IMR-90 (cell line): ENCODE measurements at regions not wholly inside any gene's neighbourhood (a gene's known extent, or its start where the extent isn't known, plus 50 kb on each side); places are given as distances from the start of the nearest gene placed in this dataset.

Source experiments
- ATAC-seq: fragments of 200-7000 bp; cut with Tn5 transposase; 2 replicates; pipeline ENCODE4 v1.9.1; 2020; ENCODE audit warnings: low read depth, mild to moderate bottlenecking, moderate library complexity
- BruUV-seq: library from RNA; stranded (reverse); fragments of 400-500 nt; replicated peaks from 2 replicates; lab custom pipeline; 2021; lab: Mats Ljungman, UMichigan
- CTCF ChIA-PET: fragments of 300-600 bp; formaldehyde crosslinking; extraction: SDS; loops from one replicate; lab custom pipeline; 2021; ENCODE audit warnings: antibody characterized with exemption; lab: Yijun Ruan, JAX
- POLR2A ChIA-PET: fragments of 300-600 bp; sonication (Branson Sonifier 250); formaldehyde crosslinking; loops from one replicate; lab custom pipeline; 2022; ENCODE audit warnings: antibody characterized with exemption; ENCODE audit not compliant: unreplicated experiment; lab: Charles Lee
- DNase-seq: peaks from one replicate; pipeline ENCODE4 v3.0.0; 2013
- H2AFZ ChIP-seq: replicated peaks from 2 replicates; pipeline ENCODE3; 2013; ENCODE audit warnings: low read length, mild to moderate bottlenecking; ENCODE audit not compliant: poor library complexity
- H2AK5ac ChIP-seq: 2 replicates; pipeline ENCODE4 v1.6.1; 2013; ENCODE audit warnings: low read depth, low read length, inconsistent platforms
- H2AK9ac ChIP-seq: replicated peaks from 2 replicates; pipeline ENCODE3; 2013; ENCODE audit warnings: mild to moderate bottlenecking, low read depth, low read length, moderate library complexity; ENCODE audit not compliant: poor library complexity
- H2BK120ac ChIP-seq: 2 replicates; pipeline ENCODE4 v1.6.1; 2013; ENCODE audit warnings: low read depth, low read length, inconsistent platforms
- H2BK15ac ChIP-seq: 3 replicates; pipeline ENCODE4 v1.6.1; 2013; ENCODE audit warnings: low read depth, low read length, inconsistent platforms
- H2BK20ac ChIP-seq: 2 replicates; pipeline ENCODE4 v1.6.1; 2013; ENCODE audit warnings: low read depth, mild to moderate bottlenecking, inconsistent platforms, low read length, moderate library complexity
- H2BK5ac ChIP-seq: 2 replicates; pipeline ENCODE4 v1.6.1; 2013; ENCODE audit warnings: mild to moderate bottlenecking, low read depth, low read length, inconsistent platforms; ENCODE audit not compliant: poor library complexity, severe bottlenecking
- H3K14ac ChIP-seq: replicated peaks from 2 replicates; pipeline ENCODE4 v1.6.1; 2013; ENCODE audit warnings: low read depth, low read length, inconsistent platforms
- H3K18ac ChIP-seq: 2 replicates; pipeline ENCODE4 v1.6.1; 2013; ENCODE audit warnings: low read depth, low read length, control low read depth
- H3K23ac ChIP-seq: 2 replicates; pipeline ENCODE4 v1.6.1; 2013; ENCODE audit warnings: low read depth, low read length, inconsistent platforms
- H3K27ac ChIP-seq: 2 replicates; pipeline ENCODE4 v1.5.1; 2013; ENCODE audit warnings: mild to moderate bottlenecking, control low read depth, low read length; ENCODE audit not compliant: insufficient read depth
- H3K27me3 ChIP-seq: 2 replicates; pipeline ENCODE4 v1.6.1; 2013; ENCODE audit warnings: low read length; ENCODE audit not compliant: control insufficient read depth, insufficient read depth
- H3K36me3 ChIP-seq: 2 replicates; pipeline ENCODE4 v1.6.1; 2013; ENCODE audit warnings: low read length, mixed read lengths; ENCODE audit not compliant: control insufficient read depth, insufficient read depth
- H3K4ac ChIP-seq: 2 replicates; pipeline ENCODE4 v1.6.1; 2013; ENCODE audit warnings: low read depth, low read length, inconsistent platforms
- H3K4me1 ChIP-seq: 2 replicates; pipeline ENCODE4 v1.6.1; 2013; ENCODE audit warnings: low read length, mixed read lengths; ENCODE audit not compliant: control insufficient read depth, insufficient read depth
- H3K4me2 ChIP-seq: 2 replicates; pipeline ENCODE4 v1.6.1; 2013; ENCODE audit warnings: low read depth, mild to moderate bottlenecking, control low read depth, low read length, moderate library complexity
- H3K4me3 ChIP-seq: 2 replicates; pipeline ENCODE4 v1.5.1; 2013; ENCODE audit warnings: low read depth, mild to moderate bottlenecking, control low read depth, low read length, moderate library complexity; ENCODE audit not compliant: insufficient read depth
- H3K56ac ChIP-seq: 2 replicates; pipeline ENCODE4 v1.6.1; 2013; ENCODE audit warnings: low read length, inconsistent platforms; ENCODE audit not compliant: insufficient read depth; ENCODE audit errors: extremely low read depth
- H3K79me1 ChIP-seq, 2 experiments: 2 replicates each; pipeline ENCODE4 v1.6.1; 2013; ENCODE audit warnings: low read length in 2 of 2, inconsistent platforms in 1 of 2, low read depth in 1 of 2
- H3K9ac ChIP-seq: 2 replicates; pipeline ENCODE4 v1.6.1; 2013; ENCODE audit warnings: low read depth, low read length, control low read depth
- H3K9me1 ChIP-seq: 2 replicates; pipeline ENCODE4 v1.6.1; 2013; ENCODE audit warnings: low read length, inconsistent platforms; ENCODE audit not compliant: insufficient read depth
- H3K9me3 ChIP-seq: 2 replicates; pipeline ENCODE4 v1.6.1; 2013; ENCODE audit warnings: low read length; ENCODE audit not compliant: control insufficient read depth, insufficient read depth
- H4K20me1 ChIP-seq: 2 replicates; pipeline ENCODE4 v1.6.1; 2013; ENCODE audit warnings: low read length, inconsistent platforms; ENCODE audit not compliant: insufficient read depth
- H4K5ac ChIP-seq: 2 replicates; pipeline ENCODE4 v1.6.1; 2013; ENCODE audit warnings: mild to moderate bottlenecking, low read depth, low read length, control low read depth
- H4K8ac ChIP-seq, 2 experiments: 2 replicates each; pipeline ENCODE4 v1.6.1; 2013; ENCODE audit warnings: low read depth in 2 of 2, low read length in 2 of 2, control low read depth in 1 of 2, inconsistent platforms in 1 of 2
- H4K91ac ChIP-seq: 2 replicates; pipeline ENCODE4 v1.6.1; 2013; ENCODE audit warnings: low read depth, low read length, inconsistent platforms; ENCODE audit not compliant: insufficient read depth
- BHLHE40 ChIP-seq: fragments of 150-350 bp; IDR thresholded peaks from 2 replicates; pipeline ENCODE4 v1.6.1; 2016; ENCODE audit warnings: mild to moderate bottlenecking, low read depth, low read length
- CEBPB ChIP-seq: IDR thresholded peaks from 2 replicates; pipeline ENCODE4 v1.6.1; 2012; ENCODE audit warnings: low read depth, low read length, improper control_type of control experiment
- CHD1 ChIP-seq: IDR thresholded peaks from 2 replicates; pipeline ENCODE4 v1.6.1; 2012; ENCODE audit warnings: low read depth, low read length, improper control_type of control experiment
- CTCF ChIP-seq: conservative IDR thresholded peaks from 2 replicates; pipeline ENCODE4 v1.5.1; 2012; ENCODE audit warnings: mild to moderate bottlenecking, low read depth, low read length, improper control_type of control experiment
- ELK1 ChIP-seq: fragments of 150-350 bp; IDR thresholded peaks from 2 replicates; pipeline ENCODE4 v1.6.1; 2016; ENCODE audit warnings: low read depth, mild to moderate bottlenecking, low read length, moderate library complexity, borderline replicate concordance
- FOS ChIP-seq: fragments of 150-350 bp; IDR thresholded peaks from 2 replicates; pipeline ENCODE4 v1.6.1; 2016; ENCODE audit warnings: low read depth, low read length
- MAFK ChIP-seq: IDR thresholded peaks from 2 replicates; pipeline ENCODE4 v1.6.1; 2012; ENCODE audit warnings: low read depth, low read length, improper control_type of control experiment
- MAZ ChIP-seq: IDR thresholded peaks from 2 replicates; pipeline ENCODE4 v1.6.1; 2012; ENCODE audit warnings: low read depth, mild to moderate bottlenecking, low read length, improper control_type of control experiment, moderate library complexity, borderline replicate concordance
- MXI1 ChIP-seq: IDR thresholded peaks from 2 replicates; pipeline ENCODE4 v1.6.1; 2012; ENCODE audit warnings: low read depth, mild to moderate bottlenecking, low read length, moderate library complexity, borderline replicate concordance
- NFE2L2 ChIP-seq: fragments of 150-350 bp; IDR thresholded peaks from 2 replicates; pipeline ENCODE4 v1.6.1; 2016; ENCODE audit warnings: low read depth, mild to moderate bottlenecking, low read length
- POLR2A ChIP-seq: IDR thresholded peaks from 2 replicates; pipeline ENCODE4 v1.6.1; 2012; ENCODE audit warnings: mild to moderate bottlenecking, low read depth, low read length
- RAD21 ChIP-seq: IDR thresholded peaks from 2 replicates; pipeline ENCODE4 v1.6.1; 2012; ENCODE audit warnings: low read length, improper control_type of control experiment
- RCOR1 ChIP-seq: IDR thresholded peaks from 2 replicates; pipeline ENCODE4 v1.6.1; 2012; ENCODE audit warnings: mild to moderate bottlenecking, low read length, improper control_type of control experiment; ENCODE audit not compliant: insufficient replicate concordance
- RFX5 ChIP-seq: IDR thresholded peaks from 2 replicates; pipeline ENCODE4 v1.8.0; 2012; ENCODE audit warnings: low read depth, mild to moderate bottlenecking, low read length, moderate library complexity
- SMC3 ChIP-seq: fragments of 150-350 bp; IDR thresholded peaks from 2 replicates; pipeline ENCODE4 v1.6.1; 2016; ENCODE audit warnings: low read depth, mild to moderate bottlenecking, antibody characterized with exemption, low read length, moderate library complexity
- USF2 ChIP-seq: fragments of 150-350 bp; IDR thresholded peaks from 2 replicates; pipeline ENCODE4 v1.6.1; 2017; ENCODE audit warnings: mild to moderate bottlenecking, antibody characterized with exemption, low read length, low read depth
- WGBS, 2 experiments: methylation state at CpG; one replicate each; pipeline versions ENCODE4 v1.1.5 to v1.1.7; 2013; ENCODE audit warnings: missing lambda C conversion rate in 2 of 2; ENCODE audit not compliant: insufficient read length in 1 of 2; ENCODE audit errors: extremely low coverage in 2 of 2; 5-methylcytosine and 5-hydroxymethylcytosine counted together
- dilution Hi-C: fragments of 300-500 bp; cut with HindIII; formaldehyde crosslinking; loops from one replicate; pipeline ENCODE4 v1.14.3; 2018; ENCODE audit warnings: low sequenced_read_pairs; ENCODE audit not compliant: unreplicated experiment
- in situ Hi-C: fragments of 300-500 bp; cut with MboI; formaldehyde crosslinking; loops from 3 replicates; pipeline ENCODE4 v1.14.3; 2019; ENCODE audit warnings: low sequenced_read_pairs, inconsistent platforms, mixed read lengths
- intact Hi-C: fragments of 100-400 bp; cut with micrococcal nuclease; formaldehyde crosslinking; loops from 2 replicates; pipeline ENCODE4 v1.10.0; 2022

GRCh38 chr5:134468921-134469400 lies 56.5 kb upstream of the JADE2 start:
- peaks cover 11% of the 10 kb centered on the region; the same call in 1 of the 2 replicates for H3K9me1 ChIP-seq
- no peak overlapping the region for H3K4ac ChIP-seq
- TF ChIP-seq RCOR1: no peak
- no peak for TF ChIP-seq RFX5
- no peak for TF ChIP-seq MAZ
- TF ChIP-seq NFE2L2: no peak
- TF ChIP-seq CHD1: no peak
- no peak for TF ChIP-seq CEBPB
- TF ChIP-seq MAFK: no peak
- TF ChIP-seq BHLHE40: no peak
- no peak for TF ChIP-seq MXI1
- TF ChIP-seq FOS: no peak
- no peak for TF ChIP-seq POLR2A
- TF ChIP-seq SMC3: no peak
- no peak for TF ChIP-seq CTCF
- TF ChIP-seq RAD21: no peak
- no peak for TF ChIP-seq ELK1
- no peak for TF ChIP-seq USF2
- no peak overlapping the region for H4K5ac ChIP-seq
- H3K9me3 ChIP-seq: no peaks in the 10 kb centered on the region
- no peak overlapping the region for H3K9ac ChIP-seq
- H3K56ac ChIP-seq: no peak overlapping the region
- no peak overlapping the region for H2BK5ac ChIP-seq
- H3K4me2 ChIP-seq: no peak overlapping the region
- no TSS peak for BruUV-seq
- H2AK9ac ChIP-seq: no peak overlapping the region
- no peak for DNase-seq
- intact Hi-C loops: loop anchor here (1.0 kb wide), 1 partner anchor 26 kb away; no protein-coding TSS in a partner anchor
- dilution Hi-C loops: no loop called here
- H4K91ac ChIP-seq: no peak overlapping the region
- in situ Hi-C loops: no loop called here
- no peak overlapping the region for H3K23ac ChIP-seq
- no peak overlapping the region for H2AFZ ChIP-seq
- no peak overlapping the region for H3K27ac ChIP-seq
- no peak overlapping the region for H3K14ac ChIP-seq
- ChIA-PET POLR2A (no interaction called here), CTCF (interaction anchor here (0.7 kb wide), 1 partner anchor 42 kb away, joined by 6 read pairs; no protein-coding TSS in a partner anchor)
- no peak overlapping the region for H4K8ac ChIP-seq
- H3K27me3 ChIP-seq: no peaks in the 10 kb centered on the region
- no peak overlapping the region for H2AK5ac ChIP-seq
- no peak overlapping the region for H3K18ac ChIP-seq
- H3K4me3 ChIP-seq: no peak overlapping the region
- H3K36me3 ChIP-seq: no peaks in the 10 kb centered on the region
- no peak overlapping the region for H2BK120ac ChIP-seq
- no peak for ATAC-seq
- H2BK15ac ChIP-seq: no peak overlapping the region
- no peak overlapping the region for H2BK20ac ChIP-seq
- no CpG with 5 or more reads among the region's 3 CpGs for WGBS, 2 experiments
- H3K79me1 ChIP-seq: peaks cover 0 to 3% of the 10 kb centered on the region in 2 experiments; a peak in 1 of 4 replicates
- peaks cover 10% of the 10 kb centered on the region for H3K4me1 ChIP-seq
- H4K20me1 ChIP-seq: no peaks in the 10 kb centered on the region
